Mucosa of descending colon (tissue), 3 donors: ENCODE measurements at regions not wholly inside any gene's neighbourhood (a gene's known extent, or its start where the extent isn't known, plus 50 kb on each side); places are given as distances from the start of the nearest gene placed in this dataset.

ENCODE experiments used
- ATAC-seq: fragments of 200-7000 bp; cut with Tn5 transposase; one replicate; pipeline ENCODE4 v1.9.1; 2020; ENCODE audit warnings: mild to moderate bottlenecking, moderate library complexity
- DNase-seq, 3 donors: peaks; one replicate each; pipeline ENCODE4 v3.0.0-alpha.2; 2020
- H3K36me3 ChIP-seq: fragments of 200-600 bp; one replicate; pipeline ENCODE4 v1.8.0; 2021; ENCODE audit warnings: low read depth, mild to moderate bottlenecking
- H3K4me1 ChIP-seq: fragments of 200-600 bp; one replicate; pipeline ENCODE4 v1.8.0; 2021; ENCODE audit warnings: low read depth, mild to moderate bottlenecking
- H3K4me3 ChIP-seq: fragments of 200-600 bp; one replicate; pipeline ENCODE4 v1.8.0; 2021; ENCODE audit warnings: mild to moderate bottlenecking
- H3K9me3 ChIP-seq: fragments of 200-600 bp; one replicate; pipeline ENCODE4 v1.8.0; 2021; ENCODE audit warnings: mild to moderate bottlenecking
- CTCF ChIP-seq: fragments of 200-600 bp; IDR thresholded peaks from one replicate; pipeline ENCODE4 v1.8.0; 2022; ENCODE audit warnings: antibody characterized with exemption, mild to moderate bottlenecking
- intact Hi-C, 2 donors: fragments of 100-400 bp; cut with DNase I in 1 of 2; cut with micrococcal nuclease in 1 of 2; formaldehyde crosslinking; loops; one replicate each; pipeline versions ENCODE4 v1.11.0 to v1.11.1; 2022; cut with DNase I, micrococcal nuclease
- donor health status: DM: no; HTN: no; CAD: no; lungs with moderate emphysema.
- donor health status: DM: no; HTN: no; CAD: no.
- donor health status: DM: no; HTN: yes; CAD: no.

GRCh38 chr20:19820555-19821211 is 62.6 kb downstream of the RIN2 start:
- no peak for DNase-seq
- no peaks in the 10 kb centered on the region for H3K36me3 ChIP-seq
- ATAC-seq = no peak
- no peaks in the 10 kb centered on the region for H3K9me3 ChIP-seq
- no peaks in the 10 kb centered on the region for H3K4me1 ChIP-seq
- intact Hi-C loops = no loop called here
- TF ChIP-seq CTCF = no peak
- H3K4me3 ChIP-seq = no peak overlapping the region

- ATAC-seq (no peak), DNase-seq (no peak)
- no peaks in the 10 kb centered on the region for H3K4me1 ChIP-seq
- no peaks in the 10 kb centered on the region for H3K9me3 ChIP-seq
- intact Hi-C loops = no loop called here
- no peak for TF ChIP-seq CTCF
- no peak overlapping the region for H3K4me3 ChIP-seq
- no peaks in the 10 kb centered on the region for H3K36me3 ChIP-seq
Observed at GRCh38 chr20:19821606-19822005, 63.5 kb downstream of the RIN2 start.

GRCh38 chr20:19823216-19823615 is 65.2 kb downstream of the RIN2 start:
- TF ChIP-seq CTCF = no peak
- Histone ChIP-seq H3K9me3 (no peaks in the 10 kb centered on the region), H3K4me1 (no peaks in the 10 kb centered on the region), H3K4me3 (no peak overlapping the region), H3K36me3 (no peaks in the 10 kb centered on the region)
- DNase-seq = no peak
- no peak for ATAC-seq
- intact Hi-C loops = no loop called here

GRCh38 chr20:19823971-19824370 is 65.9 kb downstream of the RIN2 start:
- intact Hi-C loops = no loop called here
- no peak for TF ChIP-seq CTCF
- H3K36me3 ChIP-seq = no peaks in the 10 kb centered on the region
- no peaks in the 10 kb centered on the region for H3K4me1 ChIP-seq
- no peak overlapping the region for H3K4me3 ChIP-seq
- no peak for ATAC-seq
- H3K9me3 ChIP-seq = no peaks in the 10 kb centered on the region
- DNase-seq = no peak

GRCh38 chr20:19824861-19825260 is 66.8 kb downstream of the RIN2 start:
- H3K4me1 ChIP-seq = no peaks in the 10 kb centered on the region
- H3K9me3 ChIP-seq = no peaks in the 10 kb centered on the region
- no peak for ATAC-seq
- intact Hi-C loops = no loop called here
- DNase-seq = no peak
- H3K4me3 ChIP-seq = no peak overlapping the region
- H3K36me3 ChIP-seq = no peaks in the 10 kb centered on the region
- TF ChIP-seq CTCF = no peak
